NCI-H748 (cell line): ENCODE measurements at regions not wholly inside any gene's neighbourhood (a gene's known extent, or its start where the extent isn't known, plus 50 kb on each side); places are given as distances from the start of the nearest gene placed in this dataset.
A peak's percentile ranks its signal among the peaks of the same experiment; 100 is the strongest.

Experiments used
- DNase-seq: peaks from one replicate; lab custom pipeline; 2025; ENCODE audit not compliant: unreplicated experiment; lab: John Stamatoyannopoulos, UW

GRCh38 chr18:51637881-51638280 is 440.4 kb upstream of the MEX3C start:
- no peak for DNase-seq

DNA sequence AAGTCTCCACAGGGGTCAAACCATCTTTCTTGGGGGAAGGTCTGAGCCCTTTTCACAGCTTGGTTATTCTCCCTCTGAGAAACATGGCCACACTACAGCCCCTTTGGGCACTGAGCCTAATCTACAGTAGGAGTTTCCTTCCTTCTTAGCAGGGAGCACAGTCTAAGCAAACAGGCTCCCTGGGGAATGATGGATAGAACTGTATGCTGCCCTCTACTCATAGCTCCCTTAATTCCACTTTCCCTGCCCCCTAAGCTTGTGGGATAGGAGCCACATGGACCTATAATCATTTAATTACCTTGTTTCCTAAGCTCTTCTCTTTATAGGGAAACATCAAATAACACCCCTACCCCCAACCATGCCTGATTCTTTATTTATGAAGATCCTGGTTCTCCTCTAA is 442.1 kb upstream of the MEX3C start:
- DNase-seq, result no peak

DNA sequence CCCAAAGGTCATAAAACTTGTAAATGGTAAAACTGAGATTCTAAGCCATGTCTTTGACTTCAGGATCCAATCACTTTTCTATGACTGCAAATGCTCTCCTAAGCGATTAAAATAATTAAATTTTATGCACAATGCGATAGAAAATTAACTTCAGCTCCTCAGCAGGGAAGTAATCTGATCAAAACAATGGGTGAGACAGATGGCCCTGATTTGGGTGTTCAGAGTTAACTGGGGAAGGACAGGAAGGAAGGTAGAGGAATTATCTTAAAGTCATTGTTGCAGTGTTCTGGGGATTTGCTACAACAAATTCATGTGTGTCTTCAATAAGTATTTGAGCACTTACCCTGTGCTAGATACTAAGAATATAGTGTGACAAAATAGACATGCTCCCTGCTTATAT is 446.0 kb upstream of the MEX3C start:
- DNase-seq, result no peak

DNA sequence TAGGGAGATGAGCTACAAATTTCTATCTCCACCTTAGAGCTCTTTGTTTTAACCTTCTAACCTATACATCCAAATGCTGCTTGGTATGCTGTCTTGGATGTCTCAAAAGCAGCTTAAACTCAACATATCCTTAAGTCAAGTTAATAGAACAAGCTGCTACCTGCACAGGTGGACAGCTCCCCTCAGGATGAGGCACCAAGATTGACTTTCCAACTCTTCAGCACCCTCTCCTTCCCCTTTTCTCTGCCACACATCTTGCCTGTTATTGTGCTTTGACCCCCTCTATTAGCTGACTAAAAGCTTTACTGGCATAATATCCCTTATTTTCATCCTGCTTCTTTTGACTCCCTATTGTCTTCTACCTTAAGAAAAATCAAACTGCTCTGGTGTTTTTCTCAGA is 448.1 kb upstream of the MEX3C start:
- no peak for DNase-seq

DNA sequence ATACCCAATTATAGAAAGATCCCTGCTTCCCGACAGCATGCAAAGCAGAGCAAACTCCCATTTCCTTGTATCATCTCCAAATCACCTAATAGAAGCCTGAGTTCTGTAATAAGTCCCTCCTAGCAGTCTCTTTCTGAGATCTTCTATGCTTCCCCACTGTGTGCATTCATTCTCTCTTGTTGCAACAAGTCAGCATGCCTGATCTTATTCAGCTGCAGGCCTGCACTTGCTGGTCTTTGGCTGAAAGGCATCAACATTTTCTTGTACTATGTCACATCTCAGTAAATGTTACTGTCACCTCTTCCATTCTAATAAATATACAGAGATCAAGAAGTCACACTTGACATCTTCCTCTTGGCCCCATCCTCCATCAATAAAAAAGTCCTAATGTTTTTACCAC is 449.9 kb upstream of the MEX3C start:
- no peak for DNase-seq

GRCh38 chr18:51647942-51648341 is 450.5 kb upstream of the MEX3C start:
- DNase-seq, result no peak

DNA sequence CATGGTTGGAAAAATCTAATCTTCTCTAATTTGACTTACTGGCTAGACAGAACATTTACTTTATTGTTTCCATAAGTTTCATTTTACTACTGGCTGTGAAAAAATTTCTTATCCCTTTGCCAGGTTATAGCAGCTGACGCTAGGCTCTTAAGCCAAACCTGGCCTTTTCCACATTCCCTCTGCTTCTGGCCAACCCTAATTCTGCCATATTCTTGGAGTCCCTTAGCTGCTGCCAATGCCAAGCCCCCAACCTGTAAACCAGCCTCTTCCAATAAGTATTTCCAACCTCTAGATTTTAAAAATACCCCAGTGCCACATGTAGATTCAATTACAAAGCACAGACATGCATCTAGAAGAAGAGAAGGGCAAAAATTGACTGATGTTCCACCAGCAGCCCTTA is 452.3 kb upstream of the MEX3C start:
- no peak for DNase-seq

DNA sequence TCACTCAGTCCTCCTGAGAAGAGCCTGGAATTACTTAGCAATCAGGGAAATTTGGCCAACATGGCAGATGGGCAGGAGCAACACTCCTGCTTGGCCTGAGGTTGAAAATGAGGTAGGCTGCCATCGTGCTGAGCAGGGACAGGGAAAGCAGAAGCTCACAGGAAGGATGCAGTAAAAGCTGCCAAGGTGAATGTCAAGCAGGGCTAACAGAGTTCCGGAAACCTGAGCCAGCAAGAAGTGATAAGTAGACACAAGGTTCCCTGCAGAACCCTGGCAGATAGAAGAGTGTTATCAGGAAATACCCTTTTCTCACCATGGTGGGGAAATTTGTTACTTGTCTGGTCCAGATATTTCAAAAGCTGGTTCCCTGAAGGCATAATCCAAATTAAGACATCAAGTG is 454.3 kb upstream of the MEX3C start:
- DNase-seq, result no peak

GRCh38 chr18:51653507-51654213 is 456.2 kb upstream of the MEX3C start:
- DNase-seq, result no peak

DNA sequence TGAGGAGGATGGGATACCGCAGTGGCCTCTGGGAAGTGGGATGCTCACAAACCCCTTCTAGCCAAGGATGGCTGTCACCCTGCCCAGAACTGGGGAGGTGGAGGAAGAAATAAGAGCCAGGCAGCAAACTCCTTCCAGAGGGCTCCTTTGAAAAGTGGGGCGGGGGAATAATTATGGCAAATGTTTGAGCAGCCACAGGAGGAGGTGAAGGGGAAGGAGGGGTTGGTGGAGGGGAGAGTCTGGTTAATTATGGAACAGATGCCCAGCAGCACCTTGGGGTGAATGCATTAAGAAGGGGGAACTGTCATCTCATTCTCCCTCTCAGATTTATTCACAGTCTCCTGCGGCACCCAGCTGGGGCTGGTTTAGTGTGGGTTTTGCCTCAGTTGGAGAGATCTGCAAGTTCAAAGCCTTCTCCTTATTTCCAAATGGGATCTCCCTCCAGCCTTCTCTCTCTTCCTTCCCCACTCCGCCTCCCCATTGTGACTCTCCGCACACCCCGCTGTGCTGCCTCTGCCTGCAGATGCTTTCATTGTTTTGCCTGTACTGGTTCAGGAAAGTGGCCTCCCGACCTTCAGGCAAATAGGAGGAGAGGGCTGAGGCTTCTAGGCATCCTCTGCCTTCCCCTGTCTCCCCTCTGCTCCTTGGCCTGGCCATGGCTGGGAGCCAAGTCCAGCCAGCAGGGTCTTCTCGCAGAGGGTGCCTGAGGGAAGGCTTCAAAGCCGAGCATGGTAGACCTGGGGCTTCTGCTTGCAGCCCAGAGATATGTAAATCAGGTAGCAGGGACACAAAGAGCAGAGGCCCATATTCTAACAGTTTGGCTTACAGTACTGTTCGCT is 457.2 kb upstream of the MEX3C start:
- DNase-seq, result peak; percentile 54

- no peak for DNase-seq
Measured at GRCh38 chr18:51655327-51655698, 457.8 kb upstream of the MEX3C start.

- no peak for DNase-seq
Measured at GRCh38 chr18:51656249-51656648, 458.8 kb upstream of the MEX3C start.

DNA sequence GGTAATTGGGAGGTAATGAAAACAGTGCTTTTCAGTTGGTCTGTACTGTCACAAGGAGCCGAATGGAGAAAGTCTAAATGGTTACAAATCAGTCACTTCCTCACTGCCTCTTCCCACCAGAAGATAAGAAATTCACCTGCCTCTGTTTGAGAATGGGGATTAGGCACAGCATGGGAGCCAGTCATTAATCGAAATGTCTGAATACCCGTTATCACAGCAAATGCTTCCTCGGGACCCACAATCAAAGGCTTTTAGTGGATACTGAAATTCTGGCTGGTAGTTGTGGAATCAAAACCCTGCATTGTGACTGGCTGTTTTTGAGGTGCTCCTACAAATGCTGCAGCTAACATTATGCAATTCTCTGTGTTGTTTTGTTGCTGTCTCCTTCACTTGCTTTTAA is 461.0 kb upstream of the MEX3C start:
- DNase-seq, result no peak

DNA sequence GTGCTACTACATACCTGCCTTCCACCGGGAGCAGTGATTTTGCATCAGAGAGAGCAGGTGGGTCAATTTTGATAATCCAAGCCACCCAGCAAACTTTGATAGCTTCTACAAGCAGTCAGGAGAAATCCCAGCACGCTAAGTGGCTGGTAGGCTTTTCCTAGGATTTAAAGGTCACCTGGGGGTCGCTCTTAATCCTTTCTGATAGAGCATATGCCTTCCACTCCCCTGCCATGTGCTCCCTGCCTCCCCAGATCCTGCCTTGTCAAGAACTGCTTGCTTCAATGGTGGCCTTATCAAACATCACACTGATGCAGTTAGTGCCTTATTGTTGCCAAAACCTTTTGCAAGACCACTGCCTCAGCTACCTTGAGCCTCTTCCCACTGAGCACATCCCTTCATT is 462.3 kb upstream of the MEX3C start:
- DNase-seq, result no peak

DNA sequence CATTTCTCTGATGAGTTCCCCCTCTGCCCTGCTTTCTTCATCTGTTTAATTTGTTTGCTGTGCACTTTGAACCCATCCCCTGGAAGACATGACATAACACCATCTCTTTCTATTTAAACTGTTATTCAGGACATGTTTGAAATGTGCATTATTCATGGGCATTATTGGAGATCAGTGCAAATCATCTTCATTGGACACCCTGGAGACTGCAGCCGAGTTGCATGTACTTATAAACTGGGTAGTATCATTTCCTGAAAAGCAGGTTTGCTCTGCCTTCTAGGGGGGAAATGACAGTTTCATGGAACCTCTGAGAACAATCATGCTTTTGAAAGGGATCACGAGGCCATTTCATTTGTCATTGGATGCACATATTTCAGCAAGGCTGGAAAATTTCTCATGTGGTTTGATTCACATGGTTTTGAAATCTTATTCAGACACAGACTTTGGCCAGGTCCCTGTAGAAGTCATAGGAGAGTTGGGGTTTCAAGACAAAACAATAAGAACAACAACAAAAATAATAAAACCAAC is 462.8 kb upstream of the MEX3C start:
- DNase-seq, result no peak

- DNase-seq, result no peak
Measured at GRCh38 chr18:51664236-51664635, 466.8 kb upstream of the MEX3C start.

GRCh38 chr18:51666763-51667191 is 469.3 kb upstream of the MEX3C start:
- peak; percentile 95 for DNase-seq

GRCh38 chr18:51668101-51668500 is 470.6 kb upstream of the MEX3C start:
- peak; percentile 91 for DNase-seq

- peak; percentile 89 for DNase-seq
Measured at GRCh38 chr18:51668607-51669006, 471.1 kb upstream of the MEX3C start.

- DNase-seq, result no peak
Measured at GRCh38 chr18:51686590-51686989, 489.1 kb upstream of the MEX3C start.

- DNase-seq, result no peak
Measured at GRCh38 chr18:51687845-51688585, 490.5 kb upstream of the MEX3C start.

GRCh38 chr18:51692612-51693011 is 495.1 kb upstream of the MEX3C start:
- no peak for DNase-seq
